Esophagus squamous epithelium (tissue), 5 donors: ENCODE measurements at regions not wholly inside any gene's neighbourhood (a gene's known extent, or its start where the extent isn't known, plus 50 kb on each side); places are given as distances from the start of the nearest gene placed in this dataset.

Source experiments
- DNase-seq: peaks from one replicate; lab custom pipeline; 2025; lab: John Stamatoyannopoulos, UW
- H3K27ac ChIP-seq, 4 donors: fragments of 200-600 bp; sonication (generic); one replicate each; pipeline ENCODE4 v1.5.1; 2016 to 2019; ENCODE audit warnings: mild to moderate bottlenecking in 1 of 4
- H3K27me3 ChIP-seq, 4 donors: fragments of 200-600 bp; sonication (generic); 1 replicate in 3 of 4; 2 replicates in 1 of 4; pipeline versions ENCODE4 v1.5.1 to v1.6.0; 2017 to 2021; ENCODE audit warnings: antibody characterized with exemption in 1 of 4
- H3K36me3 ChIP-seq, 3 donors: fragments of 200-600 bp; sonication (generic); one replicate each; pipeline ENCODE4 v1.5.1; 2016 to 2019
- H3K4me1 ChIP-seq, 3 donors: fragments of 200-600 bp; sonication (generic); one replicate each; pipeline ENCODE4 v1.5.1; 2017 to 2019
- H3K4me3 ChIP-seq, 4 donors: fragments of 200-600 bp; sonication (generic); 1 replicate in 3 of 4; 2 replicates in 1 of 4; pipeline ENCODE4 v1.5.1; 2016 to 2019; ENCODE audit warnings: mild to moderate bottlenecking in 2 of 4, moderate library complexity in 1 of 4
- H3K9me3 ChIP-seq, 3 donors: fragments of 200-600 bp; sonication (generic); one replicate each; pipeline ENCODE4 v1.5.1; 2016 to 2019
- POLR2A ChIP-seq, 4 donors: fragments of 450-650 bp; IDR thresholded peaks; one replicate each; pipeline ENCODE4 v1.6.1; 2017; ENCODE audit warnings: antibody characterized with exemption in 4 of 4, mild to moderate bottlenecking in 4 of 4, moderate library complexity in 3 of 4
- WGBS, 2 donors: methylation state at CpG; one replicate each; pipeline ENCODE4 v1.1.5; 2018; 5-methylcytosine and 5-hydroxymethylcytosine counted together
- intact Hi-C: fragments of 100-400 bp; cut with DNase I; formaldehyde crosslinking; loops from one replicate; pipeline ENCODE4 v1.15.0; 2022
- TF ChIP-seq, protein P1 (sequence below), 6 experiments: fragments of 450-650 bp in 4 of 6; fragments of 200-600 bp in 2 of 6; sonication (generic) in 2 of 6; IDR thresholded peaks; one replicate each; pipeline ENCODE4 v1.5.1; 2016 to 2019; ENCODE audit warnings: antibody characterized with exemption in 6 of 6, mild to moderate bottlenecking in 4 of 6, moderate library complexity in 4 of 6
- donor health status: DM: yes; HTN: yes; CAD: no.

DNA sequence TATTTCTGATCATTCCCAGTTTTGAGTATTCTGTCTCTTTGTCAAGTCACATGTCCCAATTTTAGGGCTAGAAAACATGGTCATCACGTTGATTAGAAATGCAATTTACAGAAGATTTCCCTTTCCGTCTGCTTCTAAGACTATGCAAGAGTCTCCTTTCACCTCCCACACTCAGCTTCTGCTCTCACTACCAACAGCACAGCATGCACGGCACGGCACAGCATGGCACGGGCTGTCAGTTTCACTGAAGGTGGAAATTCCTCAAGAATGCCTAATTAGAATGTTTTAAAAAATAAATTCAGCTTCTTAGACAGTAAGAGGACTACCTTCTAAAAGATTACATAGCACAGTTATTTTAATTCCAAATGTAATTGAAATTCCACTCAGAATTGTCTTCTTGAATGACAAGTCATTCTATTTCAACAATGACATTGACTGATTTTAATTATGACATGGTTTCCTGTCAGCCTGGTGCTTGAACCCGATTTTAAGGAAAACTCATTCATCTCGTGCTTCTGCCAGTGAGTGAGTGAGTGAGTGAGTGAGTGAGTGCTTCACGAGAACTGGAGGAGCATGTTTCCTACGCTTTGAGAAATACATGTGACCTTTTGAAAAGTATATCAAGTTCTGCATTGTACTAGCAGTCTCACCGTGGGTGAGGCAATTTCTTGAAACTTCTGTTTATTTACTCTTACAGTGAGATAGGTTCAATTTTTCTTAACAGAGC lies 124.8 kb upstream of the SORBS2 start:
- no peak for DNase-seq
- TF ChIP-seq, protein P1, sequence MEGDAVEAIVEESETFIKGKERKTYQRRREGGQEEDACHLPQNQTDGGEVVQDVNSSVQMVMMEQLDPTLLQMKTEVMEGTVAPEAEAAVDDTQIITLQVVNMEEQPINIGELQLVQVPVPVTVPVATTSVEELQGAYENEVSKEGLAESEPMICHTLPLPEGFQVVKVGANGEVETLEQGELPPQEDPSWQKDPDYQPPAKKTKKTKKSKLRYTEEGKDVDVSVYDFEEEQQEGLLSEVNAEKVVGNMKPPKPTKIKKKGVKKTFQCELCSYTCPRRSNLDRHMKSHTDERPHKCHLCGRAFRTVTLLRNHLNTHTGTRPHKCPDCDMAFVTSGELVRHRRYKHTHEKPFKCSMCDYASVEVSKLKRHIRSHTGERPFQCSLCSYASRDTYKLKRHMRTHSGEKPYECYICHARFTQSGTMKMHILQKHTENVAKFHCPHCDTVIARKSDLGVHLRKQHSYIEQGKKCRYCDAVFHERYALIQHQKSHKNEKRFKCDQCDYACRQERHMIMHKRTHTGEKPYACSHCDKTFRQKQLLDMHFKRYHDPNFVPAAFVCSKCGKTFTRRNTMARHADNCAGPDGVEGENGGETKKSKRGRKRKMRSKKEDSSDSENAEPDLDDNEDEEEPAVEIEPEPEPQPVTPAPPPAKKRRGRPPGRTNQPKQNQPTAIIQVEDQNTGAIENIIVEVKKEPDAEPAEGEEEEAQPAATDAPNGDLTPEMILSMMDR (IDR thresholded peaks at IDR 0.05), result no peak
- TF ChIP-seq POLR2A (IDR thresholded peaks at IDR 0.05), result no peak
- WGBS, 2 donors, result 51 to 63% methylated on average over 10 of the region's 10 CpGs
- Histone ChIP-seq H3K36me3 (no peaks in the 10 kb centered on the region), H3K4me1 (no peaks in the 10 kb centered on the region), H3K4me3 (no peak overlapping the region), H3K27ac (no peak overlapping the region), H3K9me3 (no peaks in the 10 kb centered on the region), H3K27me3 (no peaks in the 10 kb centered on the region)
- intact Hi-C loops, result no loop called here

DNA sequence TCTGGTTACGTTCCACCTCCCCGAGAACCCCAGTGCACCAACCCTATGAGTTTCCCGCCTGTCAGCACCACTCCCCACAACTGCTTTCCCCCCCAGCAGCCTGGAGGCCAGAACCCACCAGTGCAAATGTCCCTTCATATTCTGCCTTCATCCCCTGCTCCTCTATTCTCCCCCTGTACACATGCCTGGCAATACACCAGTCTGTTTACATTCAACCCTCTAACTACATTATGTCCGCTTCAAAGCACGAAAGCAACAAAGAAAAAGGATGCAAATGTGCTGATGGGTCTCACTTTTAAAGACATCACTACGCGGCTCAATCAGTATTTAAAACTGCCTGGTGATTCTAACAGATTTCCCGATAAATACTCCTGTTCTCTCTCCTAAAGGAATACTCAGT lies 126.7 kb upstream of the SORBS2 start:
- no peak overlapping the region for H3K27ac ChIP-seq
- H3K27me3 ChIP-seq, result no peaks in the 10 kb centered on the region
- H3K4me3 ChIP-seq, result no peak overlapping the region
- no peaks in the 10 kb centered on the region for H3K36me3 ChIP-seq
- WGBS, 2 donors, result 88 to 95% methylated on average over 7 to 8 of the region's 8 CpGs
- TF ChIP-seq, protein P1 (IDR thresholded peaks at IDR 0.05), result no peak
- TF ChIP-seq POLR2A (IDR thresholded peaks at IDR 0.05), result no peak
- no peaks in the 10 kb centered on the region for H3K4me1 ChIP-seq
- H3K9me3 ChIP-seq, result no peaks in the 10 kb centered on the region
- no peak for DNase-seq
- intact Hi-C loops, result no loop called here

DNA sequence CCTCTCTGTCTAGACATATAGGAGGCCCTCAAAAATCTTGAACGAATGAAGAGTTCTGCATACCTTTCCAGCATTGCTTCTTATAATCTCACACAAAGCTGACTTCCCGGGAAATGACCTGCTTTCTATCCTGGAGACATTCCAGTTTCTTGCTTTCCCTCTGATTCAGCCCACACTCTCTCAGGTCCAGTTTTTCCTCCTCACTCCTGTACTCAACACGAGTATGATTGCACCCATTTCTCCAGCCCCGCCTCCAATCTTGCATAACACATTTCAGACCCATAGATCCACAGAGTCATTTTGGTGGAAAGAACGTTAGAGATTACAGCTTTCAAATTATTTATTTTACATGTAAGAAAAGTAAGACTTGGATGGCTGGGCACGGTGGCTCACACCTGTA lies 127.5 kb upstream of the TLR3 start:
- H3K27me3 ChIP-seq, result no peaks in the 10 kb centered on the region
- TF ChIP-seq, protein P1 (IDR thresholded peaks at IDR 0.05), result no peak
- TF ChIP-seq POLR2A (IDR thresholded peaks at IDR 0.05), result no peak
- intact Hi-C loops, result no loop called here
- 61 to 71% methylated on average over 6 of the region's 6 CpGs for WGBS, 2 donors
- no peaks in the 10 kb centered on the region for H3K36me3 ChIP-seq
- H3K4me1 ChIP-seq, result no peaks in the 10 kb centered on the region
- H3K9me3 ChIP-seq, result no peaks in the 10 kb centered on the region
- no peak for DNase-seq
- no peak overlapping the region for H3K4me3 ChIP-seq
- no peak overlapping the region for H3K27ac ChIP-seq

DNA sequence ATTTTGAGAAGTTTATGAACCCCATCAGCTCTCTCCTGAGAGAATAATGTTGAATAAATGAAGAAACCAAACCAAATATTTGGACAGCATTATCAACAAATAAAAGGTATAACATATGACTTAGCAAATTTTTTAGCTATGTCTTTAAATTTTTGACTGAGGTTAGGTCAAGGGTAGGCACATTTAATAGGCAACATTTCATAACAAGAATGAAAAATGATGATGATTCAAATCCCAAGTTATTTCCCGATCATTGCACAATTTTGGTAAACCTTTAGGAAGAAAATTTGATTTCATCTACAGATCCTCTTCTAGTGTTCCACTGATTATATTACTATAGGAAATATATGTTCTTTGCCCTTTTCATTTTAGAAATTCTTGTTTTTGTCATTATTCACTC lies 123.7 kb upstream of the TLR3 start:
- no peaks in the 10 kb centered on the region for H3K4me1 ChIP-seq
- no peak overlapping the region for H3K4me3 ChIP-seq
- WGBS, 2 donors, result 61 to 73% methylated on average over 1 of the region's 1 CpG
- intact Hi-C loops, result no loop called here
- no peak overlapping the region for H3K27ac ChIP-seq
- no peaks in the 10 kb centered on the region for H3K9me3 ChIP-seq
- H3K27me3 ChIP-seq, result no peaks in the 10 kb centered on the region
- TF ChIP-seq POLR2A (IDR thresholded peaks at IDR 0.05), result no peak
- TF ChIP-seq, protein P1 (IDR thresholded peaks at IDR 0.05), result no peak
- no peak for DNase-seq
- H3K36me3 ChIP-seq, result no peaks in the 10 kb centered on the region

DNA sequence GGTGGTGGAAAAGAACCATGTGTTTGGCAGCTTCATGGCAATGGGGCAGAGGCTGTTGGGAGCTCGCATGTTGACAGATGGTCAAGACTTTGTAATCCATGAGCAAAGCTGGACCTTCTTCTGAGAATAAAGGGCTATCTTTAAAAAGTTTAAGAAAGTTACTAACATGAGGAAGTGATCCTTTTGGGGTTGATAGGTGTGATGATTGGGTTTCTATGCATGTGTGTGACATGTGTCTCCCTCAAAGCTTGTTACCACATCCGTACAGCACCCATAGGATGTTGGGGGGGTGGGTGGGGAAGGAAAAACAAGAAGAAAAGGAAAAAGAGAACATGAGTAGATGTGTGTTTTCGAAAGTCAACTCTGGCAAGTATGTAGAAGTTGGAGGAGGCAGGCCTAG lies 123.0 kb upstream of the TLR3 start:
- intact Hi-C loops, result no loop called here
- no peaks in the 10 kb centered on the region for H3K36me3 ChIP-seq
- no peaks in the 10 kb centered on the region for H3K9me3 ChIP-seq
- no peak overlapping the region for H3K27ac ChIP-seq
- no peak overlapping the region for H3K4me3 ChIP-seq
- H3K4me1 ChIP-seq, result peaks cover 0 to under 1% (median 0%) of the 10 kb centered on the region in 3 donors
- no peak for DNase-seq
- WGBS, 2 donors, result 68 to 72% methylated on average over 3 of the region's 3 CpGs
- TF ChIP-seq POLR2A (IDR thresholded peaks at IDR 0.05), result no peak
- TF ChIP-seq, protein P1 (IDR thresholded peaks at IDR 0.05), result no peak
- H3K27me3 ChIP-seq, result no peaks in the 10 kb centered on the region
